ENCODE measurements at regions not wholly inside any gene's neighbourhood (a gene's known extent, or its start where the extent isn't known, plus 50 kb on each side); places are given as distances from the start of the nearest gene placed in this dataset.

GRCh38 chr13:76459863-76460262, 426.3 kb downstream of the KCTD12 start:
- intact Hi-C loops (cut with DNase I), result no loop called here
- H3K27ac ChIP-seq, result no peak overlapping the region
- WGBS, 2 donors, result 56 to 79% methylated on average over 4 of the region's 4 CpGs

GRCh38 chr13:76455960-76456359, 430.2 kb downstream of the KCTD12 start:
- 16 to 20% methylated on average over 1 of the region's 1 CpG for WGBS, 2 donors

More at GRCh38 chr13:76459863-76460262, 426.3 kb downstream of the KCTD12 start:
- Histone ChIP-seq H3K36me3 (no peaks in the 10 kb centered on the region), H3K4me1 (peaks cover 0 to 7% (median 3%) of the 10 kb centered on the region in 4 donors), H3K9me3 (no peaks in the 10 kb centered on the region), H3K4me3 (no peak overlapping the region), H3K27me3 (no peaks in the 10 kb centered on the region)
- DNase-seq, result no peak
- TF ChIP-seq CTCF (IDR thresholded peaks at IDR 0.05), result no peak
- TF ChIP-seq EP300 (IDR thresholded peaks at IDR 0.05), result no peak
- no peak for TF ChIP-seq POLR2AphosphoS5 (IDR thresholded peaks at IDR 0.05)
- no peak for TF ChIP-seq POLR2A (IDR thresholded peaks at IDR 0.05)

GRCh38 chr13:76454991-76455390, 431.2 kb downstream of the KCTD12 start:
- Histone ChIP-seq H3K4me3 (no peak overlapping the region), H3K9me3 (no peaks in the 10 kb centered on the region), H3K27me3 (no peaks in the 10 kb centered on the region), H3K36me3 (no peaks in the 10 kb centered on the region), H3K27ac (no peak overlapping the region), H3K4me1 (peaks cover 0 to 4% (median 2%) of the 10 kb centered on the region in 4 donors)
- intact Hi-C loops (cut with DNase I), result no loop called here
- no peak for DNase-seq
- TF ChIP-seq POLR2A (IDR thresholded peaks at IDR 0.05) (no peak), POLR2AphosphoS5 (IDR thresholded peaks at IDR 0.05) (no peak), EP300 (IDR thresholded peaks at IDR 0.05) (no peak), CTCF (IDR thresholded peaks at IDR 0.05) (no peak)

More at GRCh38 chr13:76455960-76456359, 430.2 kb downstream of the KCTD12 start:
- Histone ChIP-seq H3K27ac (no peak overlapping the region), H3K27me3 (no peaks in the 10 kb centered on the region), H3K9me3 (no peaks in the 10 kb centered on the region), H3K36me3 (no peaks in the 10 kb centered on the region), H3K4me3 (no peak overlapping the region), H3K4me1 (peaks cover 0 to 7% (median 3%) of the 10 kb centered on the region in 4 donors)
- no peak for DNase-seq
- TF ChIP-seq CTCF (IDR thresholded peaks at IDR 0.05) (no peak), POLR2A (IDR thresholded peaks at IDR 0.05) (no peak), POLR2AphosphoS5 (IDR thresholded peaks at IDR 0.05) (no peak)
- intact Hi-C loops (cut with DNase I), result no loop called here

GRCh38 chr13:76449716-76450115, 436.5 kb downstream of the KCTD12 start:
- Histone ChIP-seq H3K4me1 (no peaks in the 10 kb centered on the region), H3K36me3 (no peaks in the 10 kb centered on the region), H3K27ac (no peak overlapping the region), H3K4me3 (no peak overlapping the region), H3K27me3 (no peaks in the 10 kb centered on the region), H3K9me3 (no peaks in the 10 kb centered on the region)
- DNase-seq, result no peak
- intact Hi-C loops (cut with DNase I), result no loop called here
- no peak for TF ChIP-seq EP300 (IDR thresholded peaks at IDR 0.05)
- no peak for TF ChIP-seq POLR2AphosphoS5 (IDR thresholded peaks at IDR 0.05)
- TF ChIP-seq POLR2A (IDR thresholded peaks at IDR 0.05), result no peak
- TF ChIP-seq CTCF (IDR thresholded peaks at IDR 0.05), result no peak

GRCh38 chr13:76446191-76446590, 440.0 kb downstream of the KCTD12 start:
- no peaks in the 10 kb centered on the region for H3K27me3 ChIP-seq
- intact Hi-C loops (cut with DNase I), result no loop called here
- DNase-seq, result no peak
- H3K36me3 ChIP-seq, result no peaks in the 10 kb centered on the region
- H3K27ac ChIP-seq, result no peak overlapping the region
- TF ChIP-seq POLR2AphosphoS5 (IDR thresholded peaks at IDR 0.05) (no peak), EP300 (IDR thresholded peaks at IDR 0.05) (no peak), CTCF (IDR thresholded peaks at IDR 0.05) (no peak), POLR2A (IDR thresholded peaks at IDR 0.05) (no peak)
- WGBS, 2 donors, result 47 to 59% methylated on average over 3 of the region's 3 CpGs
- H3K4me1 ChIP-seq, result no peaks in the 10 kb centered on the region
- no peaks in the 10 kb centered on the region for H3K9me3 ChIP-seq
- H3K4me3 ChIP-seq, result no peak overlapping the region

Measured in sigmoid colon (tissue), 6 donors.